ENCODE measurements at regions not wholly inside any gene's neighbourhood (a gene's known extent, or its start where the extent isn't known, plus 50 kb on each side); places are given as distances from the start of the nearest gene placed in this dataset. TPM values are rescaled to one million over a fixed set of nuclear protein-coding genes. Genes with fewer than 3 reads are reported as not detected.

GRCh38 chr6:8499540-8499939 is 64.2 kb upstream of the SLC35B3 start:
- DNase-seq, result peak; percentile 54

- no peak for DNase-seq
Measured at GRCh38 chr6:8494730-8495129, 59.4 kb upstream of the SLC35B3 start.

- DNase-seq, result no peak
Measured at GRCh38 chr6:8492536-8493133, 57.3 kb upstream of the SLC35B3 start.

Small RNA genes in the stretch of these regions (small RNA-seq; reads per million reads assigned to genes)
- gene RF02101 (ENCODE audit: low replicate concordance) (not detected), gene RNU6ATAC21P (ENCODE audit: low replicate concordance) (not detected)
